ENCODE measurements at regions not wholly inside any gene's neighbourhood (a gene's known extent, or its start where the extent isn't known, plus 50 kb on each side); places are given as distances from the start of the nearest gene placed in this dataset.

DNA sequence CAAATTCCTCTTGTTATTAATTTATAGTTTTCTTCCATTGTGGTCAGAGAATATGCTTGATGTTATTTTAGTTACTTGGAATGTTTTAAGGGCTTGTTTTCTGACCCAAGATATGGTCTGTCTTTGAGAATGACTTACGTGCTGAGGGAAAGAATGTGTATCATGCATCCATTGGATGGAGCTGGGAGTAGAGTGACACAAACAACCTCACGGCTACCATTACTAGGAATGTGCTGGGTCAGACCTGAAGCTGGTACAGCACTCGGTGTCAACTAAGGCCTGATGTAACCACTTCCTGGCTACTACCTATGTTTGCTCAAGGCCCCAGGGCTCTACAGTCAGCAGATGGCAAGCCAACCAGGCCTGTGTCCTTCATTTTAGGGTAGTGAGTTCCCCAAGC is 257.8 kb downstream of the FAT4 start:
- no peak overlapping the region for H3K27ac ChIP-seq (ENCODE audit: low read depth in 1 of 2, low read length in 2 of 2)
- H3K27me3 ChIP-seq (ENCODE audit: control insufficient read depth in 4 of 4, insufficient read depth in 4 of 4, low read length in 3 of 4): no peaks in the 10 kb centered on the region
- no peak for DNase-seq (ENCODE audit: low spot score)
- H3K36me3 ChIP-seq (ENCODE audit: control insufficient read depth in 4 of 4, insufficient read depth in 3 of 4, low read depth in 1 of 4, low read length in 3 of 4): no peaks in the 10 kb centered on the region
- H3K9me3 ChIP-seq (ENCODE audit: control insufficient read depth in 4 of 4, low read length in 3 of 4): no peaks in the 10 kb centered on the region
- H3K4me3 ChIP-seq (ENCODE audit: low read depth in 1 of 3, low read length in 3 of 3): no peak overlapping the region
- WGBS: 81% methylated on average over 3 of the region's 3 CpGs
- no peak for TF ChIP-seq GABPA (IDR thresholded peaks at IDR 0.05 in 1 of 2, conservative IDR thresholded peaks at IDR 0.05 in 1 of 2)
- no peaks in the 10 kb centered on the region for H3K4me1 ChIP-seq (ENCODE audit: control insufficient read depth in 4 of 4, insufficient read depth in 4 of 4, low read length in 3 of 4)
- no peak overlapping the region for H3K9ac ChIP-seq (ENCODE audit: low read depth in 1 of 2, low read length in 2 of 2)

GRCh38 chr4:125573368-125573767 is 258.6 kb downstream of the FAT4 start:
- no peak overlapping the region for H3K4me3 ChIP-seq (ENCODE audit: low read depth in 1 of 3, low read length in 3 of 3)
- no peaks in the 10 kb centered on the region for H3K36me3 ChIP-seq (ENCODE audit: control insufficient read depth in 4 of 4, insufficient read depth in 3 of 4, low read depth in 1 of 4, low read length in 3 of 4)
- H3K4me1 ChIP-seq (ENCODE audit: control insufficient read depth in 4 of 4, insufficient read depth in 4 of 4, low read length in 3 of 4): no peaks in the 10 kb centered on the region
- DNase-seq (ENCODE audit: low spot score): no peak
- H3K27me3 ChIP-seq (ENCODE audit: control insufficient read depth in 4 of 4, insufficient read depth in 4 of 4, low read length in 3 of 4): no peaks in the 10 kb centered on the region
- no peaks in the 10 kb centered on the region for H3K9me3 ChIP-seq (ENCODE audit: control insufficient read depth in 4 of 4, low read length in 3 of 4)
- 95% methylated on average over 3 of the region's 3 CpGs for WGBS
- TF ChIP-seq RAD21 (IDR thresholded peaks at IDR 0.05): no peak
- no peak for TF ChIP-seq NR2F2 (IDR thresholded peaks at IDR 0.05)
- TF ChIP-seq JUND (IDR thresholded peaks at IDR 0.05): no peak
- no peak for TF ChIP-seq FOXA1 (IDR thresholded peaks at IDR 0.05)
- TF ChIP-seq EGR1 (IDR thresholded peaks at IDR 0.05; ENCODE audit: low read depth in 2 of 2): no peak
- TF ChIP-seq CTCF (IDR thresholded peaks at IDR 0.05; ENCODE audit: low read depth, low read length, missing input control): no peak
- no peak for TF ChIP-seq REST (IDR thresholded peaks at IDR 0.05)
- no peak for TF ChIP-seq ATF3 (IDR thresholded peaks at IDR 0.05)
- TF ChIP-seq, protein P1, sequence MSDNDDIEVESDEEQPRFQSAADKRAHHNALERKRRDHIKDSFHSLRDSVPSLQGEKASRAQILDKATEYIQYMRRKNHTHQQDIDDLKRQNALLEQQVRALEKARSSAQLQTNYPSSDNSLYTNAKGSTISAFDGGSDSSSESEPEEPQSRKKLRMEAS (IDR thresholded peaks at IDR 0.05): no peak
- no peak for TF ChIP-seq TAF1 (conservative IDR thresholded peaks at IDR 0.05)
- no peak for TF ChIP-seq RXRA (IDR thresholded peaks at IDR 0.05)
- TF ChIP-seq SP1 (IDR thresholded peaks at IDR 0.05): no peak
- no peak for TF ChIP-seq GABPA (IDR thresholded peaks at IDR 0.05 in 1 of 2, conservative IDR thresholded peaks at IDR 0.05 in 1 of 2)
- TF ChIP-seq HNF4G (IDR thresholded peaks at IDR 0.05): no peak
- no peak overlapping the region for H3K9ac ChIP-seq (ENCODE audit: low read depth in 1 of 2, low read length in 2 of 2)
- no peak overlapping the region for H3K27ac ChIP-seq (ENCODE audit: low read depth in 1 of 2, low read length in 2 of 2)

GRCh38 chr4:125573786-125574185 is 259.0 kb downstream of the FAT4 start:
- Histone ChIP-seq H3K27me3 (ENCODE audit: control insufficient read depth in 4 of 4, insufficient read depth in 4 of 4, low read length in 3 of 4) (no peaks in the 10 kb centered on the region), H3K9ac (ENCODE audit: low read depth in 1 of 2, low read length in 2 of 2) (no peak overlapping the region), H3K27ac (ENCODE audit: low read depth in 1 of 2, low read length in 2 of 2) (no peak overlapping the region), H3K4me1 (ENCODE audit: control insufficient read depth in 4 of 4, insufficient read depth in 4 of 4, low read length in 3 of 4) (no peaks in the 10 kb centered on the region), H3K36me3 (ENCODE audit: control insufficient read depth in 4 of 4, insufficient read depth in 3 of 4, low read depth in 1 of 4, low read length in 3 of 4) (no peaks in the 10 kb centered on the region), H3K9me3 (ENCODE audit: control insufficient read depth in 4 of 4, low read length in 3 of 4) (no peaks in the 10 kb centered on the region), H3K4me3 (ENCODE audit: low read depth in 1 of 3, low read length in 3 of 3) (no peak overlapping the region)
- DNase-seq (ENCODE audit: low spot score): no peak
- WGBS: 73% methylated on average over 1 of the region's 1 CpG
- TF ChIP-seq RXRA (IDR thresholded peaks at IDR 0.05) (no peak), HNF4G (IDR thresholded peaks at IDR 0.05) (no peak), JUND (IDR thresholded peaks at IDR 0.05) (no peak), FOXA1 (IDR thresholded peaks at IDR 0.05) (no peak), NR2F2 (IDR thresholded peaks at IDR 0.05) (no peak), CTCF (IDR thresholded peaks at IDR 0.05; ENCODE audit: low read depth, low read length, missing input control) (no peak), YY1 (IDR thresholded peaks at IDR 0.05) (no peak), ATF3 (IDR thresholded peaks at IDR 0.05) (no peak), RAD21 (IDR thresholded peaks at IDR 0.05) (no peak), FOXA2 (IDR thresholded peaks at IDR 0.05) (no peak), HNF4A (conservative IDR thresholded peaks at IDR 0.05) (no peak), SP1 (IDR thresholded peaks at IDR 0.05) (no peak)
- TF ChIP-seq, protein P1 (IDR thresholded peaks at IDR 0.05): no peak
